WTC11 (cell line): ENCODE measurements at regions not wholly inside any gene's neighbourhood (a gene's known extent, or its start where the extent isn't known, plus 50 kb on each side); places are given as distances from the start of the nearest gene placed in this dataset.

Experiments used
- ATAC-seq: fragments of 200-7000 bp; cut with Tn5 transposase; 2 replicates; pipeline ENCODE4 v1.10.0; 2021; ENCODE audit warnings: mild to moderate bottlenecking, moderate library complexity
- CTCF ChIA-PET: fragments of 300-600 bp; sonication (Branson Sonifier 250); formaldehyde crosslinking; loops from one replicate; lab custom pipeline; 2021; ENCODE audit warnings: antibody characterized with exemption; lab: Charles Lee
- POLR2A ChIA-PET: fragments of 350-600 bp; sonication (Branson Sonifier 250); formaldehyde crosslinking; loops from one replicate; lab custom pipeline; 2021; ENCODE audit warnings: antibody characterized with exemption; lab: Charles Lee
- DNase-seq: peaks from one replicate; pipeline ENCODE4 v3.0.0; 2021; ENCODE audit warnings: low spot score
- H3K27ac Mint-ChIP-seq: 2 replicates; pipeline ENCODE4 v1.8.0; 2021; ENCODE audit warnings: mixed read lengths
- H3K27me3 Mint-ChIP-seq: 2 replicates; pipeline ENCODE4 v1.8.0; 2021; ENCODE audit warnings: low read depth, mild to moderate bottlenecking, moderate library complexity, mixed read lengths
- H3K36me3 Mint-ChIP-seq: 2 replicates; pipeline ENCODE4 v1.8.0; 2021; ENCODE audit warnings: mixed read lengths
- H3K4me1 Mint-ChIP-seq: 2 replicates; pipeline ENCODE4 v1.8.0; 2022; ENCODE audit warnings: mixed read lengths
- H3K4me3 Mint-ChIP-seq: 2 replicates; pipeline ENCODE4 v1.8.0; 2021; ENCODE audit warnings: mild to moderate bottlenecking, moderate library complexity, mixed read lengths
- H3K9me3 Mint-ChIP-seq: 2 replicates; pipeline ENCODE4 v1.8.0; 2021; ENCODE audit warnings: mixed read lengths
- ELF4 ChIP-seq: sonication (generic); formaldehyde crosslinking; IDR thresholded peaks from 2 replicates; pipeline ENCODE4 v1.8.1; 2022; ENCODE audit warnings: low read depth, mild to moderate bottlenecking, moderate library complexity, missing genetic modification reagents
- ETV6 ChIP-seq: sonication (generic); formaldehyde crosslinking; IDR thresholded peaks from 2 replicates; pipeline ENCODE4 v1.8.1; 2022; ENCODE audit warnings: mild to moderate bottlenecking, missing genetic modification reagents
- FOXP1 ChIP-seq: sonication (generic); formaldehyde crosslinking; IDR thresholded peaks from 2 replicates; pipeline ENCODE4 v1.8.0; 2022; ENCODE audit warnings: missing genetic modification reagents, mild to moderate bottlenecking, moderate library complexity, borderline replicate concordance
- GRHL2 ChIP-seq: fragments of 250-450 bp; sonication (Bioruptor Pico); IDR thresholded peaks from 2 replicates; pipeline ENCODE4 v1.8.0; 2022; ENCODE audit warnings: mild to moderate bottlenecking, moderate library complexity; ENCODE audit not compliant: insufficient replicate concordance, severe bottlenecking
- GTF2I ChIP-seq: fragments of 250-450 bp; sonication (Bioruptor Pico); conservative IDR thresholded peaks from 2 replicates; pipeline ENCODE4 v1.4.0; 2021; ENCODE audit warnings: mild to moderate bottlenecking
- NFATC4 ChIP-seq: fragments of 250-450 bp; sonication (Bioruptor Pico); IDR thresholded peaks from 2 replicates; pipeline ENCODE4 v1.9.0; 2021; ENCODE audit warnings: mild to moderate bottlenecking
- RELA ChIP-seq: sonication (generic); formaldehyde crosslinking; IDR thresholded peaks from 2 replicates; pipeline ENCODE4 v1.8.1; 2022; ENCODE audit warnings: missing genetic modification reagents, mild to moderate bottlenecking, borderline replicate concordance
- TP53 ChIP-seq: sonication (generic); formaldehyde crosslinking; IDR thresholded peaks from 2 replicates; pipeline ENCODE4 v1.8.1; 2023; ENCODE audit warnings: mild to moderate bottlenecking, missing genetic modification reagents
- ZNF138 ChIP-seq: sonication (generic); formaldehyde crosslinking; conservative IDR thresholded peaks from 2 replicates; pipeline ENCODE4 v1.8.1; 2022; ENCODE audit warnings: mild to moderate bottlenecking, moderate library complexity, missing genetic modification reagents
- ZNF396 ChIP-seq: fragments of 250-450 bp; sonication (Bioruptor Pico); IDR thresholded peaks from 2 replicates; pipeline ENCODE4 v1.8.0; 2021; ENCODE audit warnings: mild to moderate bottlenecking, moderate library complexity, borderline replicate concordance
- TF ChIP-seq, protein P1 (sequence below): fragments of 250-450 bp; sonication (Bioruptor Pico); IDR thresholded peaks from 2 replicates; pipeline ENCODE4 v1.9.0; 2021; ENCODE audit warnings: mild to moderate bottlenecking, borderline replicate concordance
- TF ChIP-seq, protein P2 (sequence below): sonication (generic); formaldehyde crosslinking; IDR thresholded peaks from 2 replicates; pipeline ENCODE4 v1.8.1; 2023; ENCODE audit warnings: mild to moderate bottlenecking, missing genetic modification reagents, borderline replicate concordance
- TF ChIP-seq, protein P3 (sequence below): sonication (generic); formaldehyde crosslinking; IDR thresholded peaks from 2 replicates; pipeline ENCODE4 v1.8.1; 2022; ENCODE audit warnings: low read depth, missing genetic modification reagents, borderline replicate concordance
- TF ChIP-seq, protein P4 (sequence below): sonication (generic); formaldehyde crosslinking; IDR thresholded peaks from 2 replicates; pipeline ENCODE4 v1.8.1; 2022; ENCODE audit warnings: low read depth, mild to moderate bottlenecking, moderate library complexity, missing genetic modification reagents, borderline replicate concordance

DNA sequence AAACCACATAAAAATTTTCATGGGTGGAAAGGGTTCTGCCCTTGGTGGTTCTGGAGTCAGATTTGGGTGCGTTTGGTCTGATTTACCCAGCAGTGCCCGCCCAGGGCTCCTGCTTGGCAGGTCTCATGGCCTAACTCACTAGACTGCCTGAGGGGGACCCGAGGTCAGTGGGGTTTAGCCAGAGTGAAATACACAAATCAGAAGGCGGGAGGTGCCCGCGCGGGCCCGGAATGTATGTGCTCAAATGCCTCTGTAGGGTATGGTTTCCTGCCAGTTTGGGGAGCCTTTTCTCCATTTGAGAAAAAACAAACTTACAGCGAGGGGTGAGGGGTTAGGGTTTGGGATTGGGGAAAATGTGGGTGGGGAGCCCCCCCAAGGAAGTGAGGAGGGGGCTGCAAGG is 70.9 kb upstream of the POLG start (continued):
- TF ChIP-seq, protein P1, sequence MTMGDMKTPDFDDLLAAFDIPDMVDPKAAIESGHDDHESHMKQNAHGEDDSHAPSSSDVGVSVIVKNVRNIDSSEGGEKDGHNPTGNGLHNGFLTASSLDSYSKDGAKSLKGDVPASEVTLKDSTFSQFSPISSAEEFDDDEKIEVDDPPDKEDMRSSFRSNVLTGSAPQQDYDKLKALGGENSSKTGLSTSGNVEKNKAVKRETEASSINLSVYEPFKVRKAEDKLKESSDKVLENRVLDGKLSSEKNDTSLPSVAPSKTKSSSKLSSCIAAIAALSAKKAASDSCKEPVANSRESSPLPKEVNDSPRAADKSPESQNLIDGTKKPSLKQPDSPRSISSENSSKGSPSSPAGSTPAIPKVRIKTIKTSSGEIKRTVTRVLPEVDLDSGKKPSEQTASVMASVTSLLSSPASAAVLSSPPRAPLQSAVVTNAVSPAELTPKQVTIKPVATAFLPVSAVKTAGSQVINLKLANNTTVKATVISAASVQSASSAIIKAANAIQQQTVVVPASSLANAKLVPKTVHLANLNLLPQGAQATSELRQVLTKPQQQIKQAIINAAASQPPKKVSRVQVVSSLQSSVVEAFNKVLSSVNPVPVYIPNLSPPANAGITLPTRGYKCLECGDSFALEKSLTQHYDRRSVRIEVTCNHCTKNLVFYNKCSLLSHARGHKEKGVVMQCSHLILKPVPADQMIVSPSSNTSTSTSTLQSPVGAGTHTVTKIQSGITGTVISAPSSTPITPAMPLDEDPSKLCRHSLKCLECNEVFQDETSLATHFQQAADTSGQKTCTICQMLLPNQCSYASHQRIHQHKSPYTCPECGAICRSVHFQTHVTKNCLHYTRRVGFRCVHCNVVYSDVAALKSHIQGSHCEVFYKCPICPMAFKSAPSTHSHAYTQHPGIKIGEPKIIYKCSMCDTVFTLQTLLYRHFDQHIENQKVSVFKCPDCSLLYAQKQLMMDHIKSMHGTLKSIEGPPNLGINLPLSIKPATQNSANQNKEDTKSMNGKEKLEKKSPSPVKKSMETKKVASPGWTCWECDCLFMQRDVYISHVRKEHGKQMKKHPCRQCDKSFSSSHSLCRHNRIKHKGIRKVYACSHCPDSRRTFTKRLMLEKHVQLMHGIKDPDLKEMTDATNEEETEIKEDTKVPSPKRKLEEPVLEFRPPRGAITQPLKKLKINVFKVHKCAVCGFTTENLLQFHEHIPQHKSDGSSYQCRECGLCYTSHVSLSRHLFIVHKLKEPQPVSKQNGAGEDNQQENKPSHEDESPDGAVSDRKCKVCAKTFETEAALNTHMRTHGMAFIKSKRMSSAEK (CRISPR knock-in tag): no peak
- TF ChIP-seq, protein P2, sequence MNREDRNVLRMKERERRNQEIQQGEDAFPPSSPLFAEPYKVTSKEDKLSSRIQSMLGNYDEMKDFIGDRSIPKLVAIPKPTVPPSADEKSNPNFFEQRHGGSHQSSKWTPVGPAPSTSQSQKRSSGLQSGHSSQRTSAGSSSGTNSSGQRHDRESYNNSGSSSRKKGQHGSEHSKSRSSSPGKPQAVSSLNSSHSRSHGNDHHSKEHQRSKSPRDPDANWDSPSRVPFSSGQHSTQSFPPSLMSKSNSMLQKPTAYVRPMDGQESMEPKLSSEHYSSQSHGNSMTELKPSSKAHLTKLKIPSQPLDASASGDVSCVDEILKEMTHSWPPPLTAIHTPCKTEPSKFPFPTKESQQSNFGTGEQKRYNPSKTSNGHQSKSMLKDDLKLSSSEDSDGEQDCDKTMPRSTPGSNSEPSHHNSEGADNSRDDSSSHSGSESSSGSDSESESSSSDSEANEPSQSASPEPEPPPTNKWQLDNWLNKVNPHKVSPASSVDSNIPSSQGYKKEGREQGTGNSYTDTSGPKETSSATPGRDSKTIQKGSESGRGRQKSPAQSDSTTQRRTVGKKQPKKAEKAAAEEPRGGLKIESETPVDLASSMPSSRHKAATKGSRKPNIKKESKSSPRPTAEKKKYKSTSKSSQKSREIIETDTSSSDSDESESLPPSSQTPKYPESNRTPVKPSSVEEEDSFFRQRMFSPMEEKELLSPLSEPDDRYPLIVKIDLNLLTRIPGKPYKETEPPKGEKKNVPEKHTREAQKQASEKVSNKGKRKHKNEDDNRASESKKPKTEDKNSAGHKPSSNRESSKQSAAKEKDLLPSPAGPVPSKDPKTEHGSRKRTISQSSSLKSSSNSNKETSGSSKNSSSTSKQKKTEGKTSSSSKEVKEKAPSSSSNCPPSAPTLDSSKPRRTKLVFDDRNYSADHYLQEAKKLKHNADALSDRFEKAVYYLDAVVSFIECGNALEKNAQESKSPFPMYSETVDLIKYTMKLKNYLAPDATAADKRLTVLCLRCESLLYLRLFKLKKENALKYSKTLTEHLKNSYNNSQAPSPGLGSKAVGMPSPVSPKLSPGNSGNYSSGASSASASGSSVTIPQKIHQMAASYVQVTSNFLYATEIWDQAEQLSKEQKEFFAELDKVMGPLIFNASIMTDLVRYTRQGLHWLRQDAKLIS (CRISPR knock-in tag): no peak
- TF ChIP-seq FOXP1 (CRISPR knock-in tag) (no peak), NFATC4 (no peak), ETV6 (CRISPR knock-in tag) (no peak), RELA (CRISPR knock-in tag) (no peak), ZNF138 (CRISPR knock-in tag) (no peak)
- TF ChIP-seq, protein P3, sequence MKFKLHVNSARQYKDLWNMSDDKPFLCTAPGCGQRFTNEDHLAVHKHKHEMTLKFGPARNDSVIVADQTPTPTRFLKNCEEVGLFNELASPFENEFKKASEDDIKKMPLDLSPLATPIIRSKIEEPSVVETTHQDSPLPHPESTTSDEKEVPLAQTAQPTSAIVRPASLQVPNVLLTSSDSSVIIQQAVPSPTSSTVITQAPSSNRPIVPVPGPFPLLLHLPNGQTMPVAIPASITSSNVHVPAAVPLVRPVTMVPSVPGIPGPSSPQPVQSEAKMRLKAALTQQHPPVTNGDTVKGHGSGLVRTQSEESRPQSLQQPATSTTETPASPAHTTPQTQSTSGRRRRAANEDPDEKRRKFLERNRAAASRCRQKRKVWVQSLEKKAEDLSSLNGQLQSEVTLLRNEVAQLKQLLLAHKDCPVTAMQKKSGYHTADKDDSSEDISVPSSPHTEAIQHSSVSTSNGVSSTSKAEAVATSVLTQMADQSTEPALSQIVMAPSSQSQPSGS (CRISPR knock-in tag): no peak

DNA sequence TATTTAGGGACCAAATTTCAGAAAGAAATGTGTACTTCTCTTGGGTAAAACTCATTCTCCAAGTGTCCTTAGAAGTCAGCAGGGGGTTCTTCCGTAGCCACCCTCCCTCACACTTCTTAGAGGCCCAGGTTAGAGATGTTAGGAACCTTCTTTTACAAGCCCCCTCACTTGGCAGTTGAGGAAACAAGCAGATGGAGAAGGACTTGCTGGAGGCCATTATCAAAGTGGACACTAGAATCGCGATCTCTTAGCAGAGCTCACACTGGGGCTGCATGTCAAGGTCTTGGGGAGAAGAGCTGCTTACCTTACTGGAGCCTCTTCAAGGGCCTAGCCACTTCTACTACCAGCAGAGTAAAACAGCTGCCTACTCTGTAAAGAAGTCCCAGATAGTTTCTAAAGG is 69.4 kb upstream of the POLG start:
- ChIA-PET CTCF (interaction anchor here (0.8 kb wide), 1 partner anchor 9 kb away, joined by 3 read pairs; no protein-coding TSS in a partner anchor), POLR2A (no interaction called here)
- Mint-ChIP-seq H3K27ac (no peak overlapping the region), H3K27me3 (peaks cover 99% of the 10 kb centered on the region), H3K4me3 (no peak overlapping the region), H3K36me3 (no peaks in the 10 kb centered on the region), H3K4me1 (peaks cover 33% of the 10 kb centered on the region), H3K9me3 (no peaks in the 10 kb centered on the region)
- ATAC-seq (no peak), DNase-seq (no peak)
- TF ChIP-seq GRHL2 (CRISPR knock-in tag) (no peak), ELF4 (no peak), ZNF396 (CRISPR knock-in tag) (no peak), GTF2I (CRISPR knock-in tag) (no peak), TP53 (CRISPR knock-in tag) (no peak)
- TF ChIP-seq, protein P4, sequence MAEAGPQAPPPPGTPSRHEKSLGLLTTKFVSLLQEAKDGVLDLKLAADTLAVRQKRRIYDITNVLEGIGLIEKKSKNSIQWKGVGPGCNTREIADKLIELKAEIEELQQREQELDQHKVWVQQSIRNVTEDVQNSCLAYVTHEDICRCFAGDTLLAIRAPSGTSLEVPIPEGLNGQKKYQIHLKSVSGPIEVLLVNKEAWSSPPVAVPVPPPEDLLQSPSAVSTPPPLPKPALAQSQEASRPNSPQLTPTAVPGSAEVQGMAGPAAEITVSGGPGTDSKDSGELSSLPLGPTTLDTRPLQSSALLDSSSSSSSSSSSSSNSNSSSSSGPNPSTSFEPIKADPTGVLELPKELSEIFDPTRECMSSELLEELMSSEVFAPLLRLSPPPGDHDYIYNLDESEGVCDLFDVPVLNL (CRISPR knock-in tag): no peak
